GM12878 (cell line): ENCODE measurements at regions not wholly inside any gene's neighbourhood (a gene's known extent, or its start where the extent isn't known, plus 50 kb on each side); places are given as distances from the start of the nearest gene placed in this dataset.

Experiments used
- ATAC-seq: fragments of 200-7000 bp; cut with Tn5 transposase; 3 replicates; pipeline ENCODE4 v1.9.1; 2020; ENCODE audit warnings: mild to moderate bottlenecking, moderate library complexity
- BruUV-seq: library from RNA; stranded (reverse); fragments of 400-500 nt; replicated peaks from 2 replicates; lab custom pipeline; 2021; lab: Mats Ljungman, UMichigan
- CTCF ChIA-PET: fragments of 300-600 bp; sonication (Branson Sonifier 250); formaldehyde crosslinking; extraction: SDS; loops from one replicate; lab custom pipeline; 2021; ENCODE audit warnings: inconsistent platforms; lab: Yijun Ruan, JAX
- POLR2A ChIA-PET: fragments of 350-600 bp; formaldehyde crosslinking; extraction: SDS; loops from one replicate; lab custom pipeline; 2021; ENCODE audit warnings: inconsistent platforms; lab: Charles Lee
- RAD21 ChIA-PET: fragments of 300-600 bp; sonication (Branson Sonifier 250); formaldehyde crosslinking; loops from one replicate; lab custom pipeline; 2023; ENCODE audit warnings: antibody characterized with exemption; ENCODE audit not compliant: unreplicated experiment; lab: Charles Lee
- SMC1A ChIA-PET: fragments of 300-600 bp; sonication (Branson Sonifier 250); formaldehyde crosslinking; loops from one replicate; lab custom pipeline; 2023; ENCODE audit not compliant: unreplicated experiment, uncharacterized antibody; lab: Charles Lee
- DNase-seq: peaks from one replicate; pipeline ENCODE4 v3.0.0-alpha.2; 2011; ENCODE audit warnings: low read depth, low spot score
- FAIRE-seq: peaks from 3 replicates; lab custom pipeline; 2011; peaks lifted over from hg19 to GRCh38; lab: Jason Lieb, UNC
- H2AFZ ChIP-seq: 2 replicates; pipeline ENCODE4 v1.6.0; 2011; ENCODE audit warnings: low read depth, low read length, control low read depth; ENCODE audit not compliant: control insufficient read depth
- H3K27ac ChIP-seq: 2 replicates; pipeline ENCODE4 v1.5.1; 2011; ENCODE audit warnings: control low read depth; ENCODE audit not compliant: control insufficient read depth, insufficient read depth
- H3K27me3 ChIP-seq, 2 experiments: replicated peaks in 1 of 2; 2 replicates each; pipeline versions ENCODE4 v1.6.0 to v1.6.1; 2011; ENCODE audit warnings: low read length in 1 of 2; ENCODE audit not compliant: control insufficient read depth in 2 of 2, insufficient read depth in 2 of 2
- H3K36me3 ChIP-seq, 2 experiments: 2 replicates each; pipeline ENCODE4 v1.5.1; 2011; ENCODE audit warnings: low read length in 1 of 2; ENCODE audit not compliant: control insufficient read depth in 2 of 2, insufficient read depth in 2 of 2
- H3K4me1 ChIP-seq: 2 replicates; pipeline ENCODE4 v1.6.1; 2011; ENCODE audit warnings: mild to moderate bottlenecking, low read length, moderate library complexity, mixed read lengths; ENCODE audit not compliant: control insufficient read depth, insufficient read depth
- H3K4me2 ChIP-seq: 2 replicates; pipeline ENCODE4 v1.6.0; 2011; ENCODE audit warnings: control low read depth; ENCODE audit not compliant: control insufficient read depth, insufficient read depth
- H3K4me3 ChIP-seq: fragments of 200-600 bp; sonication (generic); 2 replicates; pipeline ENCODE4 v1.5.1; 2016
- H3K79me2 ChIP-seq: 2 replicates; pipeline ENCODE4 v1.6.0; 2011; ENCODE audit warnings: low read length; ENCODE audit not compliant: control insufficient read depth, insufficient read depth
- H3K9ac ChIP-seq: 2 replicates; pipeline ENCODE4 v1.8.0; 2011; ENCODE audit warnings: low read length, control low read depth, mixed read lengths; ENCODE audit not compliant: control insufficient read depth, insufficient read depth
- H3K9me3 ChIP-seq: replicated peaks from 3 replicates; pipeline ENCODE4 v1.5.1; 2011; ENCODE audit warnings: mild to moderate bottlenecking, low read length; ENCODE audit not compliant: control insufficient read depth, insufficient read depth
- H4K20me1 ChIP-seq: 2 replicates; pipeline ENCODE4 v1.6.0; 2011; ENCODE audit not compliant: control insufficient read depth, insufficient read depth
- BMI1 ChIP-seq: fragments of 450-650 bp; IDR thresholded peaks from 2 replicates; pipeline ENCODE4 v1.6.1; 2016; ENCODE audit warnings: mild to moderate bottlenecking, moderate library complexity, borderline replicate concordance
- E2F4 ChIP-seq: IDR thresholded peaks from 2 replicates; pipeline ENCODE4 v1.6.1; 2012; ENCODE audit warnings: low read depth, low read length, improper control_type of control experiment
- GABPA ChIP-seq: IDR thresholded peaks from 2 replicates; pipeline ENCODE4 v1.6.1; 2014; ENCODE audit warnings: antibody characterized with exemption, low read depth, mild to moderate bottlenecking, inconsistent platforms
- HCFC1 ChIP-seq: fragments of 150-350 bp; IDR thresholded peaks from 2 replicates; pipeline ENCODE4 v1.6.1; 2014; ENCODE audit warnings: low read length
- NFYB ChIP-seq: IDR thresholded peaks from 2 replicates; pipeline ENCODE4 v1.6.1; 2011; ENCODE audit warnings: low read depth, mild to moderate bottlenecking, low read length, improper control_type of control experiment, moderate library complexity; ENCODE audit not compliant: insufficient read depth
- RELB ChIP-seq: fragments of 450-650 bp; IDR thresholded peaks from 2 replicates; pipeline ENCODE4 v1.6.1; 2017; ENCODE audit warnings: low read depth, mild to moderate bottlenecking, moderate library complexity
- ZNF592 ChIP-seq: fragments of 450-650 bp; IDR thresholded peaks from 2 replicates; pipeline ENCODE4 v1.6.1; 2017; ENCODE audit warnings: mild to moderate bottlenecking, moderate library complexity
- WGBS: methylation state at CpG from one replicate; pipeline ENCODE4 v1.1.6; 2016; ENCODE audit warnings: low lambda C conversion rate; ENCODE audit not compliant: insufficient replicate concordance, insufficient coverage; ENCODE audit errors: missing lambda C conversion rate; 5-methylcytosine and 5-hydroxymethylcytosine counted together
- in situ Hi-C: fragments of 300-500 bp; cut with MboI; formaldehyde crosslinking; loops from 9 replicates; pipeline ENCODE4 v1.14.3; 2018; ENCODE audit warnings: mixed read lengths
- intact Hi-C: fragments of 100-400 bp; cut with micrococcal nuclease; formaldehyde crosslinking; loops from one replicate; pipeline ENCODE4 v1.14.2; 2022; ENCODE audit not compliant: unreplicated experiment
- TF ChIP-seq, protein P1 (sequence below), 3 experiments: IDR thresholded peaks in 2 of 3; conservative IDR thresholded peaks in 1 of 3; 2 replicates each; pipeline ENCODE4 v1.5.1; 2011; ENCODE audit warnings: low read depth in 3 of 3, low read length in 3 of 3, mild to moderate bottlenecking in 3 of 3, control low read depth in 2 of 3, moderate library complexity in 2 of 3, inconsistent platforms in 1 of 3, mixed read lengths in 1 of 3; ENCODE audit not compliant: control insufficient read depth in 2 of 3, insufficient read depth in 1 of 3; ENCODE audit errors: extremely low read depth in 1 of 3
- TF ChIP-seq, protein P2 (sequence below): IDR thresholded peaks from 2 replicates; pipeline ENCODE4 v1.6.1; 2011; ENCODE audit warnings: low read depth, low read length, improper control_type of control experiment, borderline replicate concordance

DNA sequence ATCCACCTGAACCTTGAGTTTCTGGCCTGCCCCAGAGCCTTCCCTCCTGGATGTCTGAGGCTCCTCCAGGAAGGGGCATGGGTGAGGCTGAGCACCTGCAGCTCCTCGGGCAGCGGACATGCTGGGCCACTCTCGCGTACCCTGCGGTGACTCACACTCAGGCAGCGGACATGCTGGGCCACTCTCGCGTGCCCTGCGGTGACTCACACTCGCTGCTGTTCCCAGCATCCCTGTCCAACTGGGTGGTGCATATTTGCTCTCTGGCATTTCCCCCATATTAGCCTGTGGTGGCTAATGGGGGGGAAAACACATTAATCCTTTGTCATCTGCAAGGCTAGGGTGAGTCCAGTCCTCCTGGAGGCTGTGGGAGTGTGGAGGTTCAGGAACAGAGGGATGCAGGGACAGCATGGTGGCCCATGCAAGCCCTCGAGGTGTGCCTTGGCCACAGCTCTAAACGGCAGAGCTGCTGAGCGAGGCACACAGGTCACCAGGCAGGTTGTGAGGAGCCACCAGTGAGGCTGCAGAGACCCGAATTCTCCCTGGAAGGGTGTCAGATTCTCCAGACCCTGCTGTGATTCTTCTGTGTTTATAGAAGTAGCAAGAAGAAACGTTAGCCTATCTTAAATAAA lies 728.1 kb downstream of the BRD1 start (continued):
- no peak for TF ChIP-seq RELB
- TF ChIP-seq HCFC1, result no peak
- no peak for TF ChIP-seq GABPA
- no peak for TF ChIP-seq ZNF592
- TF ChIP-seq, all 136 proteins: peak for 0

GRCh38 chr22:49099089-49099488 lies 728.6 kb downstream of the BRD1 start:
- H3K4me3 ChIP-seq, result no peak overlapping the region
- no peaks in the 10 kb centered on the region; the same call in 2 of the 3 replicates for H3K9me3 ChIP-seq
- intact Hi-C loops, result no loop called here
- no peaks in the 10 kb centered on the region for H3K79me2 ChIP-seq
- H2AFZ ChIP-seq, result no peak overlapping the region
- no peak overlapping the region for H3K27ac ChIP-seq
- SMC1A ChIA-PET, result no interaction called here
- no peaks in the 10 kb centered on the region for H3K4me1 ChIP-seq
- H3K4me2 ChIP-seq, result no peak overlapping the region
- H3K27me3 ChIP-seq, result no peaks in the 10 kb centered on the region
- DNase-seq, result no peak
- TF ChIP-seq, protein P1, sequence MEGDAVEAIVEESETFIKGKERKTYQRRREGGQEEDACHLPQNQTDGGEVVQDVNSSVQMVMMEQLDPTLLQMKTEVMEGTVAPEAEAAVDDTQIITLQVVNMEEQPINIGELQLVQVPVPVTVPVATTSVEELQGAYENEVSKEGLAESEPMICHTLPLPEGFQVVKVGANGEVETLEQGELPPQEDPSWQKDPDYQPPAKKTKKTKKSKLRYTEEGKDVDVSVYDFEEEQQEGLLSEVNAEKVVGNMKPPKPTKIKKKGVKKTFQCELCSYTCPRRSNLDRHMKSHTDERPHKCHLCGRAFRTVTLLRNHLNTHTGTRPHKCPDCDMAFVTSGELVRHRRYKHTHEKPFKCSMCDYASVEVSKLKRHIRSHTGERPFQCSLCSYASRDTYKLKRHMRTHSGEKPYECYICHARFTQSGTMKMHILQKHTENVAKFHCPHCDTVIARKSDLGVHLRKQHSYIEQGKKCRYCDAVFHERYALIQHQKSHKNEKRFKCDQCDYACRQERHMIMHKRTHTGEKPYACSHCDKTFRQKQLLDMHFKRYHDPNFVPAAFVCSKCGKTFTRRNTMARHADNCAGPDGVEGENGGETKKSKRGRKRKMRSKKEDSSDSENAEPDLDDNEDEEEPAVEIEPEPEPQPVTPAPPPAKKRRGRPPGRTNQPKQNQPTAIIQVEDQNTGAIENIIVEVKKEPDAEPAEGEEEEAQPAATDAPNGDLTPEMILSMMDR (IDR thresholded peaks at IDR 0.05 in 2 of 3, conservative IDR thresholded peaks at IDR 0.05 in 1 of 3; ENCODE audit: control insufficient read depth in 2 of 3, extremely low read depth in 1 of 3, insufficient read depth in 1 of 3, low read depth in 3 of 3, low read length in 3 of 3), result no peak
- TF ChIP-seq NFYB, result no peak
- no peak for TF ChIP-seq BMI1
- TF ChIP-seq, protein P2, sequence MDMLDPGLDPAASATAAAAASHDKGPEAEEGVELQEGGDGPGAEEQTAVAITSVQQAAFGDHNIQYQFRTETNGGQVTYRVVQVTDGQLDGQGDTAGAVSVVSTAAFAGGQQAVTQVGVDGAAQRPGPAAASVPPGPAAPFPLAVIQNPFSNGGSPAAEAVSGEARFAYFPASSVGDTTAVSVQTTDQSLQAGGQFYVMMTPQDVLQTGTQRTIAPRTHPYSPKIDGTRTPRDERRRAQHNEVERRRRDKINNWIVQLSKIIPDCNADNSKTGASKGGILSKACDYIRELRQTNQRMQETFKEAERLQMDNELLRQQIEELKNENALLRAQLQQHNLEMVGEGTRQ, result no peak
- no peak for TF ChIP-seq E2F4
- BruUV-seq, result no TSS peak
- POLR2A ChIA-PET, result no interaction called here
- FAIRE-seq, result no peak
- in situ Hi-C loops, result no loop called here
- CTCF ChIA-PET, result no interaction called here
- no peaks in the 10 kb centered on the region for H4K20me1 ChIP-seq
- 72% methylated on average over 14 of the region's 14 CpGs for WGBS
- H3K36me3 ChIP-seq, result no peaks in the 10 kb centered on the region
- no peak overlapping the region for H3K9ac ChIP-seq
- RAD21 ChIA-PET, result no interaction called here
- ATAC-seq, result no peak
